ENCODE measurements at regions not wholly inside any gene's neighbourhood (a gene's known extent, or its start where the extent isn't known, plus 50 kb on each side); places are given as distances from the start of the nearest gene placed in this dataset.

GRCh38 chr1:47675721-47676120, 237.9 kb downstream of the FOXD2 start:
- H3K27me3 ChIP-seq: no peaks in the 10 kb centered on the region
- no peak overlapping the region for H3K27ac ChIP-seq
- no peaks in the 10 kb centered on the region for H3K36me3 ChIP-seq (replicated peaks in 1 of 2)
- H3K4me3 ChIP-seq: no peak overlapping the region
- no peaks in the 10 kb centered on the region for H3K9me3 ChIP-seq (replicated peaks in 1 of 3)
- H3K4me1 ChIP-seq (replicated peaks in 1 of 2): no peaks in the 10 kb centered on the region
- TF ChIP-seq CTCF (IDR thresholded peaks at IDR 0.05) (no peak), POLR2A (IDR thresholded peaks at IDR 0.05) (no peak)
- WGBS, 4 donors: 87 to 92% (median 88%) methylated on average over 11 of the region's 11 CpGs
- intact Hi-C loops (cut with DNase I): no loop called here
- DNase-seq: peak in 2 of 7 donors; percentile 4 to 20

- Histone ChIP-seq H3K9me3 (replicated peaks in 1 of 3) (no peaks in the 10 kb centered on the region), H3K27ac (no peak overlapping the region), H3K4me1 (replicated peaks in 1 of 2) (no peaks in the 10 kb centered on the region), H3K36me3 (replicated peaks in 1 of 2) (no peaks in the 10 kb centered on the region), H3K4me3 (no peak overlapping the region), H3K27me3 (no peaks in the 10 kb centered on the region)
- 85 to 88% (median 86%) methylated on average over 14 of the region's 14 CpGs for WGBS, 4 donors
- TF ChIP-seq CTCF (IDR thresholded peaks at IDR 0.05): no peak
- TF ChIP-seq POLR2A (IDR thresholded peaks at IDR 0.05): no peak
- intact Hi-C loops (cut with DNase I): no loop called here
- peak in 3 of 7 donors; percentile 2 to 21 (median 7) for DNase-seq
Measured at GRCh38 chr1:47676311-47677054, 238.6 kb downstream of the FOXD2 start.

GRCh38 chr1:47677241-47677940, 239.5 kb downstream of the FOXD2 start:
- Histone ChIP-seq H3K4me3 (no peak overlapping the region), H3K36me3 (replicated peaks in 1 of 2) (no peaks in the 10 kb centered on the region), H3K4me1 (replicated peaks in 1 of 2) (no peaks in the 10 kb centered on the region), H3K9me3 (replicated peaks in 1 of 3) (no peaks in the 10 kb centered on the region), H3K27me3 (no peaks in the 10 kb centered on the region), H3K27ac (no peak overlapping the region)
- peak in 2 of 7 donors; percentile 4 to 29 for DNase-seq
- intact Hi-C loops (cut with DNase I): no loop called here
- 61 to 84% (median 71%) methylated on average over 3 to 24 of the region's 24 CpGs for WGBS, 4 donors
- TF ChIP-seq CTCF (IDR thresholded peaks at IDR 0.05): no peak
- TF ChIP-seq POLR2A (IDR thresholded peaks at IDR 0.05): no peak

- intact Hi-C loops (cut with DNase I): no loop called here
- Histone ChIP-seq H3K9me3 (replicated peaks in 1 of 3) (no peaks in the 10 kb centered on the region), H3K4me3 (no peak overlapping the region), H3K36me3 (replicated peaks in 1 of 2) (no peaks in the 10 kb centered on the region), H3K4me1 (replicated peaks in 1 of 2) (no peaks in the 10 kb centered on the region), H3K27ac (no peak overlapping the region), H3K27me3 (no peaks in the 10 kb centered on the region)
- 72 to 83% (median 78%) methylated on average over 4 of the region's 4 CpGs for WGBS, 4 donors
- no peak for TF ChIP-seq POLR2A (IDR thresholded peaks at IDR 0.05)
- no peak for TF ChIP-seq CTCF (IDR thresholded peaks at IDR 0.05)
- DNase-seq: peak in 1 of 7 donors; percentile 6
Measured at GRCh38 chr1:47678464-47678980, 240.7 kb downstream of the FOXD2 start.
